HEK293 (cell line): ENCODE measurements at regions not wholly inside any gene's neighbourhood (a gene's known extent, or its start where the extent isn't known, plus 50 kb on each side); places are given as distances from the start of the nearest gene placed in this dataset.

ENCODE experiments used
- CTCF ChIA-PET: fragments of 350-600 bp; formaldehyde crosslinking; extraction: SDS; loops from one replicate; lab custom pipeline; 2021; ENCODE audit warnings: antibody characterized with exemption; lab: Yijun Ruan, JAX
- POLR2A ChIA-PET: fragments of 300-600 bp; formaldehyde crosslinking; extraction: SDS; loops from one replicate; lab custom pipeline; 2020; ENCODE audit warnings: antibody characterized with exemption, inconsistent platforms; lab: Yijun Ruan, JAX
- H3K27ac ChIP-seq: fragments of 200-500 bp; sonication (Bioruptor generic); 2 replicates; pipeline ENCODE4 v1.5.1; 2014; ENCODE audit warnings: low read depth, low read length, control low read depth, inconsistent platforms; ENCODE audit errors: extremely low read depth
- H3K36me3 ChIP-seq, 2 experiments: fragments of 200-500 bp in 1 of 2; sonication (Bioruptor generic) in 1 of 2; 1 replicate in 1 of 2; 2 replicates in 1 of 2; pipeline ENCODE4 v1.5.1; 2014 to 2017; ENCODE audit warnings: inconsistent platforms in 2 of 2, low read length in 2 of 2; ENCODE audit not compliant: control insufficient read depth in 2 of 2, insufficient read depth in 1 of 2
- H3K4me1 ChIP-seq: fragments of 200-500 bp; sonication (Bioruptor generic); 2 replicates; pipeline ENCODE4 v1.5.1; 2014; ENCODE audit warnings: mild to moderate bottlenecking, low read length, inconsistent platforms; ENCODE audit not compliant: control insufficient read depth, insufficient read depth
- H3K4me3 ChIP-seq: 2 replicates; pipeline ENCODE4 v1.5.1; 2011; ENCODE audit warnings: low read depth, mild to moderate bottlenecking, control low read depth, low read length, moderate library complexity
- H3K9me3 ChIP-seq: fragments of 200-500 bp; sonication (Bioruptor generic); 2 replicates; pipeline ENCODE4 v1.5.1; 2014; ENCODE audit warnings: low read depth, low read length, inconsistent platforms; ENCODE audit not compliant: control insufficient read depth, insufficient read depth
- GLIS1 ChIP-seq: fragments of 450-650 bp; formaldehyde crosslinking; IDR thresholded peaks from 2 replicates; pipeline ENCODE4 v1.5.1; 2016; ENCODE audit warnings: missing biosample characterization, missing genetic modification characterization
- IKZF3 ChIP-seq: fragments of 450-650 bp; IDR thresholded peaks from 2 replicates; pipeline ENCODE4 v1.5.0; 2018; ENCODE audit warnings: missing biosample characterization, mild to moderate bottlenecking, missing genetic modification characterization, moderate library complexity
- PRDM1 ChIP-seq: fragments of 450-650 bp; formaldehyde crosslinking; IDR thresholded peaks from 2 replicates; pipeline ENCODE4; 2016; ENCODE audit warnings: missing biosample characterization, missing genetic modification characterization
- SCRT1 ChIP-seq: fragments of 450-650 bp; formaldehyde crosslinking; IDR thresholded peaks from 2 replicates; pipeline ENCODE4 v1.5.1; 2016; ENCODE audit warnings: missing biosample characterization, missing genetic modification characterization, borderline replicate concordance
- ZNF302 ChIP-seq: fragments of 450-650 bp; formaldehyde crosslinking; IDR thresholded peaks from 2 replicates; pipeline ENCODE4 v1.5.1; 2016; ENCODE audit warnings: missing biosample characterization, missing genetic modification characterization, low read depth
- ZNF335 ChIP-seq: fragments of 450-650 bp; formaldehyde crosslinking; conservative IDR thresholded peaks from 2 replicates; pipeline ENCODE4 v1.5.1; 2016; ENCODE audit warnings: missing biosample characterization, missing genetic modification characterization
- ZNF354C ChIP-seq: fragments of 450-650 bp; formaldehyde crosslinking; IDR thresholded peaks from 2 replicates; pipeline ENCODE4 v1.5.1; 2016; ENCODE audit warnings: missing biosample characterization, missing genetic modification characterization, low read depth, borderline replicate concordance
- ZNF433 ChIP-seq: fragments of 450-650 bp; formaldehyde crosslinking; IDR thresholded peaks from 2 replicates; pipeline ENCODE4 v1.5.1; 2016; ENCODE audit warnings: missing biosample characterization, missing genetic modification characterization, low read depth
- ZNF48 ChIP-seq: fragments of 450-650 bp; formaldehyde crosslinking; IDR thresholded peaks from 2 replicates; pipeline ENCODE4 v1.5.1; 2016; ENCODE audit warnings: missing biosample characterization, missing genetic modification characterization
- ZNF488 ChIP-seq: fragments of 450-650 bp; formaldehyde crosslinking; IDR thresholded peaks from 2 replicates; pipeline ENCODE4 v1.5.1; 2016; ENCODE audit warnings: missing biosample characterization, missing genetic modification characterization
- ZNF529 ChIP-seq: fragments of 450-650 bp; formaldehyde crosslinking; IDR thresholded peaks from 2 replicates; pipeline ENCODE4 v1.5.1; 2017; ENCODE audit warnings: missing genetic modification characterization, missing biosample characterization; ENCODE audit not compliant: insufficient replicate concordance
- ZNF530 ChIP-seq: fragments of 450-650 bp; formaldehyde crosslinking; IDR thresholded peaks from 2 replicates; pipeline ENCODE4 v1.5.1; 2016; ENCODE audit warnings: low read depth, missing biosample characterization, missing genetic modification characterization
- ZNF560 ChIP-seq: fragments of 450-650 bp; formaldehyde crosslinking; IDR thresholded peaks from 2 replicates; pipeline ENCODE4 v1.5.1; 2017; ENCODE audit warnings: missing biosample characterization, missing genetic modification characterization, borderline replicate concordance
- ZNF600 ChIP-seq: fragments of 450-650 bp; formaldehyde crosslinking; IDR thresholded peaks from 2 replicates; pipeline ENCODE4 v1.5.1; 2016; ENCODE audit warnings: missing biosample characterization, missing genetic modification characterization
- ZNF629 ChIP-seq: fragments of 450-650 bp; formaldehyde crosslinking; IDR thresholded peaks from 2 replicates; pipeline ENCODE4 v1.5.1; 2017; ENCODE audit warnings: missing biosample characterization, missing genetic modification characterization
- ZNF664 ChIP-seq: fragments of 450-650 bp; formaldehyde crosslinking; IDR thresholded peaks from 2 replicates; pipeline ENCODE4 v1.5.1; 2016; ENCODE audit warnings: missing biosample characterization, missing genetic modification characterization
- ZNF768 ChIP-seq: fragments of 450-650 bp; formaldehyde crosslinking; IDR thresholded peaks from 2 replicates; pipeline ENCODE4 v1.5.1; 2018; ENCODE audit warnings: missing biosample characterization, mild to moderate bottlenecking, missing genetic modification characterization
- ZNF791 ChIP-seq: fragments of 450-650 bp; formaldehyde crosslinking; IDR thresholded peaks from 2 replicates; pipeline ENCODE4 v1.5.1; 2016; ENCODE audit warnings: missing biosample characterization, missing genetic modification characterization
- ZNF843 ChIP-seq: fragments of 450-650 bp; formaldehyde crosslinking; IDR thresholded peaks from 2 replicates; pipeline ENCODE4 v1.5.1; 2016; ENCODE audit warnings: missing biosample characterization, missing genetic modification characterization
- TF ChIP-seq, protein P1 (sequence below): fragments of 450-650 bp; formaldehyde crosslinking; IDR thresholded peaks from 2 replicates; pipeline ENCODE4 v1.5.1; 2016; ENCODE audit warnings: missing biosample characterization, missing genetic modification characterization
- TF ChIP-seq, protein P2 (sequence below): fragments of 450-650 bp; formaldehyde crosslinking; IDR thresholded peaks from 2 replicates; pipeline ENCODE4 v1.5.1; 2017; ENCODE audit warnings: missing biosample characterization, mild to moderate bottlenecking, missing genetic modification characterization, moderate library complexity
- TF ChIP-seq, protein P3 (sequence below): fragments of 450-650 bp; formaldehyde crosslinking; IDR thresholded peaks from 2 replicates; pipeline ENCODE4 v1.5.1; 2017; ENCODE audit warnings: missing biosample characterization, missing genetic modification characterization
- TF ChIP-seq, protein P4 (sequence below): fragments of 450-650 bp; formaldehyde crosslinking; IDR thresholded peaks from 2 replicates; pipeline ENCODE4 v1.5.1; 2016; ENCODE audit warnings: missing biosample characterization, missing genetic modification characterization
- TF ChIP-seq, protein P5 (sequence below): fragments of 450-650 bp; formaldehyde crosslinking; IDR thresholded peaks from 2 replicates; pipeline ENCODE4 v1.5.1; 2016; ENCODE audit warnings: missing biosample characterization, missing genetic modification characterization

GRCh38 chr1:165116171-165116570 lies 240.3 kb downstream of the LMX1A start (continued):
- TF ChIP-seq ZNF560 (tag by site-specific recombination), result no peak
- no peak for TF ChIP-seq ZNF530
- TF ChIP-seq ZNF354C, result no peak
- TF ChIP-seq ZNF48 (tag by site-specific recombination), result no peak
- TF ChIP-seq, protein P1, sequence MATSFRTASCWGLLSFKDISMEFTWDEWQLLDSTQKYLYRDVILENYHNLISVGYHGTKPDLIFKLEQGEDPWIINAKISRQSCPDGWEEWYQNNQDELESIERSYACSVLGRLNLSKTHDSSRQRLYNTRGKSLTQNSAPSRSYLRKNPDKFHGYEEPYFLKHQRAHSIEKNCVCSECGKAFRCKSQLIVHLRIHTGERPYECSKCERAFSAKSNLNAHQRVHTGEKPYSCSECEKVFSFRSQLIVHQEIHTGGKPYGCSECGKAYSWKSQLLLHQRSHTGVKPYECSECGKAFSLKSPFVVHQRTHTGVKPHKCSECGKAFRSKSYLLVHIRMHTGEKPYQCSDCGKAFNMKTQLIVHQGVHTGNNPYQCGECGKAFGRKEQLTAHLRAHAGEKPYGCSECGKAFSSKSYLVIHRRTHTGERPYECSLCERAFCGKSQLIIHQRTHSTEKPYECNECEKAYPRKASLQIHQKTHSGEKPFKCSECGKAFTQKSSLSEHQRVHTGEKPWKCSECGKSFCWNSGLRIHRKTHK (tag by site-specific recombination), result no peak
- TF ChIP-seq, protein P2, sequence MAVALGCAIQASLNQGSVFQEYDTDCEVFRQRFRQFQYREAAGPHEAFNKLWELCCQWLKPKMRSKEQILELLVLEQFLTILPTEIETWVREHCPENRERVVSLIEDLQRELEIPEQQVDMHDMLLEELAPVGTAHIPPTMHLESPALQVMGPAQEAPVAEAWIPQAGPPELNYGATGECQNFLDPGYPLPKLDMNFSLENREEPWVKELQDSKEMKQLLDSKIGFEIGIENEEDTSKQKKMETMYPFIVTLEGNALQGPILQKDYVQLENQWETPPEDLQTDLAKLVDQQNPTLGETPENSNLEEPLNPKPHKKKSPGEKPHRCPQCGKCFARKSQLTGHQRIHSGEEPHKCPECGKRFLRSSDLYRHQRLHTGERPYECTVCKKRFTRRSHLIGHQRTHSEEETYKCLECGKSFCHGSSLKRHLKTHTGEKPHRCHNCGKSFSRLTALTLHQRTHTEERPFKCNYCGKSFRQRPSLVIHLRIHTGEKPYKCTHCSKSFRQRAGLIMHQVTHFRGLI (tag by site-specific recombination), result no peak
- TF ChIP-seq ZNF600 (tag by site-specific recombination), result no peak
- no peak for TF ChIP-seq GLIS1 (tag by site-specific recombination)
- TF ChIP-seq SCRT1 (tag by site-specific recombination), result no peak
- TF ChIP-seq ZNF433, result no peak

- CTCF ChIA-PET, result interaction anchor here (0.6 to 3.6 kb wide), 13 partner anchors 12 to 1522 kb away, joined by 3 to 25 read pairs (median 4); no protein-coding TSS in a partner anchor
- no peaks in the 10 kb centered on the region for H3K4me1 ChIP-seq
- no peaks in the 10 kb centered on the region for H3K9me3 ChIP-seq
- no peak overlapping the region for H3K27ac ChIP-seq
- no peak for TF ChIP-seq ZNF629 (tag by site-specific recombination)
- TF ChIP-seq, protein P3, sequence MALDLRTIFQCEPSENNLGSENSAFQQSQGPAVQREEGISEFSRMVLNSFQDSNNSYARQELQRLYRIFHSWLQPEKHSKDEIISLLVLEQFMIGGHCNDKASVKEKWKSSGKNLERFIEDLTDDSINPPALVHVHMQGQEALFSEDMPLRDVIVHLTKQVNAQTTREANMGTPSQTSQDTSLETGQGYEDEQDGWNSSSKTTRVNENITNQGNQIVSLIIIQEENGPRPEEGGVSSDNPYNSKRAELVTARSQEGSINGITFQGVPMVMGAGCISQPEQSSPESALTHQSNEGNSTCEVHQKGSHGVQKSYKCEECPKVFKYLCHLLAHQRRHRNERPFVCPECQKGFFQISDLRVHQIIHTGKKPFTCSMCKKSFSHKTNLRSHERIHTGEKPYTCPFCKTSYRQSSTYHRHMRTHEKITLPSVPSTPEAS (tag by site-specific recombination), result peak; percentile 40
- H3K4me3 ChIP-seq, result no peak overlapping the region
- POLR2A ChIA-PET, result no interaction called here
- H3K36me3 ChIP-seq, result no peaks in the 10 kb centered on the region
These were observed 241.6 kb downstream of the LMX1A start for GRCh38 chr1:165114889-165115285.

- H3K4me3 ChIP-seq, result no peak overlapping the region
- H3K9me3 ChIP-seq, result no peaks in the 10 kb centered on the region
- H3K36me3 ChIP-seq, result no peaks in the 10 kb centered on the region
- POLR2A ChIA-PET, result no interaction called here
- H3K4me1 ChIP-seq, result no peaks in the 10 kb centered on the region
- CTCF ChIA-PET, result interaction anchor here (0.6 to 3.6 kb wide), 19 partner anchors 12 to 1522 kb away, joined by 3 to 25 read pairs (median 4); no protein-coding TSS in a partner anchor
- no peak overlapping the region for H3K27ac ChIP-seq
- no peak for TF ChIP-seq ZNF529 (tag by site-specific recombination)
- peak; percentile 65; the same call in 1 of the 2 replicates for TF ChIP-seq IKZF3 (tag by site-specific recombination)
- no peak for TF ChIP-seq ZNF488 (tag by site-specific recombination)
- TF ChIP-seq, protein P4, sequence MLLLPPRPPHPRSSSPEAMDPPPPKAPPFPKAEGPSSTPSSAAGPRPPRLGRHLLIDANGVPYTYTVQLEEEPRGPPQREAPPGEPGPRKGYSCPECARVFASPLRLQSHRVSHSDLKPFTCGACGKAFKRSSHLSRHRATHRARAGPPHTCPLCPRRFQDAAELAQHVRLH, result no peak
- TF ChIP-seq ZNF335 (tag by site-specific recombination), result peak; percentile 41
- TF ChIP-seq ZNF302 (tag by site-specific recombination), result no peak
- no peak for TF ChIP-seq ZNF843
- TF ChIP-seq ZNF664 (tag by site-specific recombination), result no peak
- TF ChIP-seq, protein P5, sequence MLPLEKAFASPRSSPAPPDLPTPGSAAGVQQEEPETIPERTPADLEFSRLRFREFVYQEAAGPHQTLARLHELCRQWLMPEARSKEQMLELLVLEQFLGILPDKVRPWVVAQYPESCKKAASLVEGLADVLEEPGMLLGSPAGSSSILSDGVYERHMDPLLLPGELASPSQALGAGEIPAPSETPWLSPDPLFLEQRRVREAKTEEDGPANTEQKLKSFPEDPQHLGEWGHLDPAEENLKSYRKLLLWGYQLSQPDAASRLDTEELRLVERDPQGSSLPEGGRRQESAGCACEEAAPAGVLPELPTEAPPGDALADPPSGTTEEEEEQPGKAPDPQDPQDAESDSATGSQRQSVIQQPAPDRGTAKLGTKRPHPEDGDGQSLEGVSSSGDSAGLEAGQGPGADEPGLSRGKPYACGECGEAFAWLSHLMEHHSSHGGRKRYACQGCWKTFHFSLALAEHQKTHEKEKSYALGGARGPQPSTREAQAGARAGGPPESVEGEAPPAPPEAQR, result no peak
- no peak for TF ChIP-seq PRDM1
- TF ChIP-seq ZNF791, result no peak
- TF ChIP-seq ZNF768 (tag by site-specific recombination), result no peak
These were observed 242.3 kb downstream of the LMX1A start for GRCh38 chr1:165114022-165114888.
